ENCODE measurements at regions not wholly inside any gene's neighbourhood (a gene's known extent, or its start where the extent isn't known, plus 50 kb on each side); places are given as distances from the start of the nearest gene placed in this dataset.

DNA sequence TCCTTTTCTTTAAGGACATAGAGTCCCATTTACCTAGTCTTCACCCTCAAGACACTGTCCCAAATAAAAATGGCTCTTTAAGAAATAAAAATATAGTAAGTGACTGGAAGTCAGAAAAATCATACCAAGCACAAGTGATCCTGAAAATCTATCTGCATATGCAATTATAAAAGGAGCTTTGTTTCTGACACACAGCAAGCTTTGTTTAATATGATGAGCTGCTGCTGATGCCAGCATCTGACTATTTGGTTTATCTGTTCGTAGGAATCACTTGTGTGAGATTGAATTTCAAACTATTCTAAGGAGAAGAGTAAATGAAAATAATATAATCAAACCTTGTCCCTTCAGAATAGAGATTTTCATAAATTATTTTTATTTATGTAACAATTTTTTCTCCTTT, 332.4 kb downstream of the PCDH7 start:
- Histone ChIP-seq H3K4me1 (ENCODE audit: insufficient read depth, low read length, poor library complexity, severe bottlenecking) (no peaks in the 10 kb centered on the region), H2AFZ (ENCODE audit: low read length) (no peak overlapping the region), H3K4me2 (ENCODE audit: low read length) (no peak overlapping the region), H3K27ac (ENCODE audit: low read depth, low read length, poor library complexity, severe bottlenecking) (no peak overlapping the region), H3K9me2 (ENCODE audit: insufficient read depth, low read length) (no peaks in the 10 kb centered on the region), H3K79me2 (ENCODE audit: insufficient read depth, low read depth, low read length) (no peaks in the 10 kb centered on the region), H3K4me3 (ENCODE audit: low read depth, low read length, poor library complexity, severe bottlenecking) (no peak overlapping the region), H3K9me3 (ENCODE audit: low read length) (no peaks in the 10 kb centered on the region), H3K36me3 (ENCODE audit: insufficient read depth, low read length) (no peaks in the 10 kb centered on the region), H4K20me1 (ENCODE audit: insufficient read depth, low read length) (no peaks in the 10 kb centered on the region)
- no peak for TF ChIP-seq EZH2phosphoT487 (IDR thresholded peaks at IDR 0.05; ENCODE audit: borderline replicate concordance, low read depth, low read length)
- TF ChIP-seq, protein P1, sequence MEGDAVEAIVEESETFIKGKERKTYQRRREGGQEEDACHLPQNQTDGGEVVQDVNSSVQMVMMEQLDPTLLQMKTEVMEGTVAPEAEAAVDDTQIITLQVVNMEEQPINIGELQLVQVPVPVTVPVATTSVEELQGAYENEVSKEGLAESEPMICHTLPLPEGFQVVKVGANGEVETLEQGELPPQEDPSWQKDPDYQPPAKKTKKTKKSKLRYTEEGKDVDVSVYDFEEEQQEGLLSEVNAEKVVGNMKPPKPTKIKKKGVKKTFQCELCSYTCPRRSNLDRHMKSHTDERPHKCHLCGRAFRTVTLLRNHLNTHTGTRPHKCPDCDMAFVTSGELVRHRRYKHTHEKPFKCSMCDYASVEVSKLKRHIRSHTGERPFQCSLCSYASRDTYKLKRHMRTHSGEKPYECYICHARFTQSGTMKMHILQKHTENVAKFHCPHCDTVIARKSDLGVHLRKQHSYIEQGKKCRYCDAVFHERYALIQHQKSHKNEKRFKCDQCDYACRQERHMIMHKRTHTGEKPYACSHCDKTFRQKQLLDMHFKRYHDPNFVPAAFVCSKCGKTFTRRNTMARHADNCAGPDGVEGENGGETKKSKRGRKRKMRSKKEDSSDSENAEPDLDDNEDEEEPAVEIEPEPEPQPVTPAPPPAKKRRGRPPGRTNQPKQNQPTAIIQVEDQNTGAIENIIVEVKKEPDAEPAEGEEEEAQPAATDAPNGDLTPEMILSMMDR (conservative IDR thresholded peaks at IDR 0.05; ENCODE audit: low read length), result no peak
- POLR2A ChIA-PET, result no interaction called here
- intact Hi-C loops (cut with micrococcal nuclease; ENCODE audit: unreplicated experiment), result no loop called here
- DNase-seq (ENCODE audit: low spot score), result no peak
- CTCF ChIA-PET (ENCODE audit: unreplicated experiment), result no interaction called here
- BruUV-seq (replicated peaks), result no TSS peak

DNA sequence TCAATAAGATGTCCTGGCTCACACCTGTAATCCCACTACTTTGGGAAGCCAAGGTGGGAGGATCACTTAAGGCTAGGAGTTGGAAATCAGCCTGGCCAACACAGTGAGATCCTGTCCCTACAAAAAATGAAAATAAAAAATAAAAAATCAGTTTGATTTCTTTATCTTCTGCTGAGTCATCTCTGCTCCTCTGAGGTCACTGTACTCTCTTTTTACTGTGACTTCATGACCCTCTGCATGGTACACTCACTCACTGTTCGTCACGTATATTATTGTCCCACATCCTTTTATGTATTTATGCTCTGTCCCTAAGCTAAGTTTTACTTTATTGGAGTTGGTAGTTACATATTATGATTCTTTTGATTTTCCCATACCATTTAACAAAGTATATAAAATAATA, 333.3 kb downstream of the PCDH7 start:
- Histone ChIP-seq H3K27ac (ENCODE audit: low read depth, low read length, poor library complexity, severe bottlenecking) (no peak overlapping the region), H3K79me2 (ENCODE audit: insufficient read depth, low read depth, low read length) (no peaks in the 10 kb centered on the region), H3K9me2 (ENCODE audit: insufficient read depth, low read length) (no peaks in the 10 kb centered on the region), H3K4me2 (ENCODE audit: low read length) (no peak overlapping the region), H4K20me1 (ENCODE audit: insufficient read depth, low read length) (no peaks in the 10 kb centered on the region), H3K9me3 (ENCODE audit: low read length) (no peaks in the 10 kb centered on the region), H3K36me3 (ENCODE audit: insufficient read depth, low read length) (no peaks in the 10 kb centered on the region), H2AFZ (ENCODE audit: low read length) (no peak overlapping the region), H3K4me1 (ENCODE audit: insufficient read depth, low read length, poor library complexity, severe bottlenecking) (no peaks in the 10 kb centered on the region), H3K4me3 (ENCODE audit: low read depth, low read length, poor library complexity, severe bottlenecking) (no peak overlapping the region)
- intact Hi-C loops (cut with micrococcal nuclease; ENCODE audit: unreplicated experiment), result no loop called here
- CTCF ChIA-PET (ENCODE audit: unreplicated experiment), result no interaction called here
- BruUV-seq (replicated peaks), result no TSS peak
- no peak for DNase-seq (ENCODE audit: low spot score)
- TF ChIP-seq, protein P1 (conservative IDR thresholded peaks at IDR 0.05; ENCODE audit: low read length), result no peak
- TF ChIP-seq EZH2phosphoT487 (IDR thresholded peaks at IDR 0.05; ENCODE audit: borderline replicate concordance, low read depth, low read length), result no peak
- POLR2A ChIA-PET, result no interaction called here

DNA sequence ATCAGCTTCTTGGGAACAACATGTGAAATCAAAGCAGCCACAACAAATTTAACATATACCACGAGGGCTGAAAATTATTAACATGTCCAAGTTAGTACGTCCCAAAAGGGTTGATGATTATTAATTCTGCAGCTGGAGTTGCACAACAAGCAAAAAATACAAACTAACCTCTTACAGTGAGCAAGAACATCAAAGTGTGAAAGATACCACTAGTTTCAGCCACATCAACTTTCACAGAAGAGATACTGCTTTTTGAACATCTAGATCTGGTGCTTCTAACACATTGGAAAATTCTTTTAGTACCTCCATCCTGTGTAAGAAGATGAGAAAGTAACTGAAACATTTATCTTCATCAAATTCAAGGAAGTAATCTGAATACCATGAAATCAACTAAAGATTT, 334.1 kb downstream of the PCDH7 start:
- POLR2A ChIA-PET, result no interaction called here
- H2AFZ ChIP-seq (ENCODE audit: low read length), result no peak overlapping the region
- no peaks in the 10 kb centered on the region for H3K9me3 ChIP-seq (ENCODE audit: low read length)
- no peak for DNase-seq (ENCODE audit: low spot score)
- no TSS peak for BruUV-seq (replicated peaks)
- no peak overlapping the region for H3K27ac ChIP-seq (ENCODE audit: low read depth, low read length, poor library complexity, severe bottlenecking)
- no peaks in the 10 kb centered on the region for H3K36me3 ChIP-seq (ENCODE audit: insufficient read depth, low read length)
- H3K4me1 ChIP-seq (ENCODE audit: insufficient read depth, low read length, poor library complexity, severe bottlenecking), result no peaks in the 10 kb centered on the region
- no peaks in the 10 kb centered on the region for H3K79me2 ChIP-seq (ENCODE audit: insufficient read depth, low read depth, low read length)
- no peak overlapping the region for H3K4me3 ChIP-seq (ENCODE audit: low read depth, low read length, poor library complexity, severe bottlenecking)
- CTCF ChIA-PET (ENCODE audit: unreplicated experiment), result no interaction called here
- no peaks in the 10 kb centered on the region for H4K20me1 ChIP-seq (ENCODE audit: insufficient read depth, low read length)
- no peak overlapping the region for H3K4me2 ChIP-seq (ENCODE audit: low read length)
- intact Hi-C loops (cut with micrococcal nuclease; ENCODE audit: unreplicated experiment), result no loop called here
- H3K9me2 ChIP-seq (ENCODE audit: insufficient read depth, low read length), result no peaks in the 10 kb centered on the region
- TF ChIP-seq, protein P1 (conservative IDR thresholded peaks at IDR 0.05; ENCODE audit: low read length), result no peak
- TF ChIP-seq EZH2phosphoT487 (IDR thresholded peaks at IDR 0.05; ENCODE audit: borderline replicate concordance, low read depth, low read length), result no peak
